HG03457 (cell line): ENCODE measurements at regions not wholly inside any gene's neighbourhood (a gene's known extent, or its start where the extent isn't known, plus 50 kb on each side); places are given as distances from the start of the nearest gene placed in this dataset.

Experiments
- ATAC-seq: cut with Tn5 transposase; IDR thresholded peaks from one replicate; pipeline ENCODE4 v1.9.1; 2021; ENCODE audit warnings: moderate number of reproducible peaks; ENCODE audit not compliant: unreplicated experiment

GRCh38 chr1:191636345-191636744, 521.9 kb upstream of the RGS18 start:
- no peak for ATAC-seq

GRCh38 chr1:191641420-191642260, 516.6 kb upstream of the RGS18 start:
- no peak for ATAC-seq

- no peak for ATAC-seq
Observed at GRCh38 chr1:191643060-191643459, 515.2 kb upstream of the RGS18 start.

GRCh38 chr1:191648939-191649338, 509.3 kb upstream of the RGS18 start:
- ATAC-seq, result no peak

- no peak for ATAC-seq
Observed at GRCh38 chr1:191662051-191662450, 496.2 kb upstream of the RGS18 start.

- no peak for ATAC-seq
Observed at GRCh38 chr1:191662746-191663145, 495.5 kb upstream of the RGS18 start.

- no peak for ATAC-seq
Observed at GRCh38 chr1:191668525-191668924, 489.7 kb upstream of the RGS18 start.

- no peak for ATAC-seq
Observed at GRCh38 chr1:191669629-191670028, 488.6 kb upstream of the RGS18 start.

GRCh38 chr1:191671236-191671635, 487.0 kb upstream of the RGS18 start:
- no peak for ATAC-seq

GRCh38 chr1:191674626-191675179, 483.6 kb upstream of the RGS18 start:
- ATAC-seq, result no peak

GRCh38 chr1:191675856-191676783, 482.1 kb upstream of the RGS18 start:
- no peak for ATAC-seq

GRCh38 chr1:191685669-191686068, 472.6 kb upstream of the RGS18 start:
- no peak for ATAC-seq

GRCh38 chr1:191687721-191688120, 470.5 kb upstream of the RGS18 start:
- no peak for ATAC-seq

- no peak for ATAC-seq
Observed at GRCh38 chr1:191690931-191691330, 467.3 kb upstream of the RGS18 start.

- no peak for ATAC-seq
Observed at GRCh38 chr1:191693797-191694196, 464.5 kb upstream of the RGS18 start.

GRCh38 chr1:191695865-191696264, 462.4 kb upstream of the RGS18 start:
- ATAC-seq, result no peak

- no peak for ATAC-seq
Observed at GRCh38 chr1:191696354-191696753, 461.9 kb upstream of the RGS18 start.

GRCh38 chr1:191697556-191697955, 460.7 kb upstream of the RGS18 start:
- no peak for ATAC-seq

GRCh38 chr1:191698246-191698645, 460.0 kb upstream of the RGS18 start:
- ATAC-seq, result no peak

- no peak for ATAC-seq
Observed at GRCh38 chr1:191699343-191699742, 458.9 kb upstream of the RGS18 start.

GRCh38 chr1:191700922-191701321, 457.3 kb upstream of the RGS18 start:
- ATAC-seq, result no peak

- ATAC-seq, result no peak
Observed at GRCh38 chr1:191702124-191702523, 456.1 kb upstream of the RGS18 start.
